ENCODE measurements at regions not wholly inside any gene's neighbourhood (a gene's known extent, or its start where the extent isn't known, plus 50 kb on each side); places are given as distances from the start of the nearest gene placed in this dataset.

- TF ChIP-seq CTCF (conservative IDR thresholded peaks at IDR 0.05; ENCODE audit: low read depth, low read length): no peak
- no peak for TF ChIP-seq EZH2 (IDR thresholded peaks at IDR 0.05; ENCODE audit: borderline replicate concordance, low read depth, low read length, poor library complexity, severe bottlenecking)
Measured at GRCh38 chr22:23403152-23403719, 176.9 kb downstream of the IGLL1 start.
